CD14-positive monocyte (primary cell): ENCODE measurements at regions not wholly inside any gene's neighbourhood (a gene's known extent, or its start where the extent isn't known, plus 50 kb on each side); places are given as distances from the start of the nearest gene placed in this dataset.

Source experiments
- DNase-seq, 3 donors: peaks; one replicate each; pipeline ENCODE4 v3.0.0-alpha.2; 2011 to 2022
- H2AFZ ChIP-seq: 2 replicates; pipeline ENCODE4 v1.6.0; 2012; ENCODE audit warnings: mild to moderate bottlenecking, low read depth, low read length, inconsistent platforms; ENCODE audit not compliant: insufficient read depth, poor library complexity, severe bottlenecking
- H3K27ac ChIP-seq, 2 donors: 1 replicate in 1 of 2; 2 replicates in 1 of 2; pipeline ENCODE4 v1.5.1; 2012 to 2013; ENCODE audit warnings: low read length in 2 of 2, control low read depth in 1 of 2, inconsistent platforms in 1 of 2, low read depth in 1 of 2, mild to moderate bottlenecking in 1 of 2
- H3K27me3 ChIP-seq, 2 donors: one replicate each; pipeline versions ENCODE4 v1.6.0 to v1.6.1; 2011 to 2013; ENCODE audit warnings: low read length in 2 of 2; ENCODE audit not compliant: control insufficient read depth in 2 of 2, insufficient read depth in 2 of 2
- H3K36me3 ChIP-seq, 2 donors: replicated peaks in 1 of 2; 1 replicate in 1 of 2; 2 replicates in 1 of 2; pipeline versions ENCODE4 v1.5.1 to v1.6.1; 2012 to 2013; ENCODE audit warnings: low read length in 2 of 2, control low read depth in 1 of 2, inconsistent platforms in 1 of 2, mild to moderate bottlenecking in 1 of 2; ENCODE audit not compliant: insufficient read depth in 2 of 2, control insufficient read depth in 1 of 2
- H3K4me1 ChIP-seq, 2 donors: 1 replicate in 1 of 2; 2 replicates in 1 of 2; pipeline versions ENCODE4 v1.5.1 to v1.6.1; 2012 to 2013; ENCODE audit warnings: low read length in 2 of 2, control low read depth in 1 of 2, inconsistent platforms in 1 of 2, mild to moderate bottlenecking in 1 of 2, moderate library complexity in 1 of 2; ENCODE audit not compliant: insufficient read depth in 2 of 2, control insufficient read depth in 1 of 2
- H3K4me2 ChIP-seq: replicated peaks from 2 replicates; pipeline ENCODE3; 2012; ENCODE audit warnings: low read length, moderate library complexity, mild to moderate bottlenecking; ENCODE audit not compliant: poor library complexity, severe bottlenecking; ENCODE audit errors: extremely low read depth
- H3K4me3 ChIP-seq, 3 experiments: fragments of 200-600 bp in 1 of 3; sonication (generic) in 1 of 3; replicated peaks in 1 of 3; 1 replicate in 2 of 3; 2 replicates in 1 of 3; pipeline ENCODE4 v1.5.1; 2011 to 2013; ENCODE audit warnings: low read length in 3 of 3, mild to moderate bottlenecking in 3 of 3, control low read depth in 2 of 3, low read depth in 2 of 3, inconsistent platforms in 1 of 3, moderate library complexity in 1 of 3
- H3K79me2 ChIP-seq: 2 replicates; pipeline ENCODE4 v1.6.0; 2012; ENCODE audit warnings: mild to moderate bottlenecking, control low read depth, inconsistent platforms, low read length, moderate library complexity; ENCODE audit not compliant: insufficient read depth
- H3K9ac ChIP-seq: 2 replicates; pipeline ENCODE4 v1.6.0; 2017; ENCODE audit warnings: low read length, mild to moderate bottlenecking; ENCODE audit not compliant: insufficient read depth, poor library complexity, severe bottlenecking
- H3K9me3 ChIP-seq, 2 donors: replicated peaks in 1 of 2; 1 replicate in 1 of 2; 2 replicates in 1 of 2; pipeline versions ENCODE4 v1.5.1 to v1.6.1; 2012 to 2013; ENCODE audit warnings: low read length in 2 of 2, control low read depth in 1 of 2; ENCODE audit not compliant: control insufficient read depth in 1 of 2, insufficient read depth in 1 of 2
- H4K20me1 ChIP-seq: 2 replicates; pipeline ENCODE4 v1.6.0; 2012; ENCODE audit warnings: mild to moderate bottlenecking, low read length, control low read depth, moderate library complexity; ENCODE audit not compliant: insufficient read depth
- H3K27ac Mint-ChIP-seq, 7 donors: one replicate each; pipeline ENCODE4 v1.8.0; 2020; ENCODE audit warnings: mild to moderate bottlenecking in 7 of 7, mixed read lengths in 7 of 7, moderate library complexity in 6 of 7, inconsistent platforms in 2 of 7
- H3K27me3 Mint-ChIP-seq, 3 donors: one replicate each; pipeline ENCODE4 v1.8.0; 2021 to 2022; ENCODE audit warnings: low read depth in 3 of 3, mild to moderate bottlenecking in 3 of 3, mixed read lengths in 3 of 3, moderate library complexity in 3 of 3, inconsistent platforms in 1 of 3
- H3K36me3 Mint-ChIP-seq, 2 donors: one replicate each; pipeline ENCODE4 v1.8.0; 2020; ENCODE audit warnings: mixed read lengths in 2 of 2, inconsistent platforms in 1 of 2, mild to moderate bottlenecking in 1 of 2
- H3K4me1 Mint-ChIP-seq: one replicate; pipeline ENCODE4 v1.8.0; 2020; ENCODE audit warnings: mild to moderate bottlenecking, mixed read lengths
- H3K4me3 Mint-ChIP-seq, 2 donors: one replicate each; pipeline ENCODE4 v1.8.0; 2020; ENCODE audit warnings: mild to moderate bottlenecking in 2 of 2, mixed read lengths in 2 of 2, moderate library complexity in 1 of 2
- H3K9me3 Mint-ChIP-seq, 7 donors: one replicate each; pipeline ENCODE4 v1.8.0; 2020 to 2022; ENCODE audit warnings: mixed read lengths in 7 of 7, mild to moderate bottlenecking in 6 of 7, moderate library complexity in 6 of 7, inconsistent platforms in 2 of 7
- WGBS: methylation state at CpG from one replicate; pipeline ENCODE4 v1.1.5; 2013; ENCODE audit warnings: missing lambda C conversion rate; ENCODE audit not compliant: insufficient coverage; 5-methylcytosine and 5-hydroxymethylcytosine counted together
- intact Hi-C, 2 donors: fragments of 100-400 bp; cut with micrococcal nuclease; formaldehyde crosslinking; loops; one replicate each; pipeline versions ENCODE4 v1.15.0 to v1.15.1; 2023
- TF ChIP-seq, protein P1 (sequence below): fragments of 200-600 bp; IDR thresholded peaks from one replicate; pipeline ENCODE4 v1.8.0; 2022; ENCODE audit warnings: antibody characterized with exemption, mild to moderate bottlenecking

DNA sequence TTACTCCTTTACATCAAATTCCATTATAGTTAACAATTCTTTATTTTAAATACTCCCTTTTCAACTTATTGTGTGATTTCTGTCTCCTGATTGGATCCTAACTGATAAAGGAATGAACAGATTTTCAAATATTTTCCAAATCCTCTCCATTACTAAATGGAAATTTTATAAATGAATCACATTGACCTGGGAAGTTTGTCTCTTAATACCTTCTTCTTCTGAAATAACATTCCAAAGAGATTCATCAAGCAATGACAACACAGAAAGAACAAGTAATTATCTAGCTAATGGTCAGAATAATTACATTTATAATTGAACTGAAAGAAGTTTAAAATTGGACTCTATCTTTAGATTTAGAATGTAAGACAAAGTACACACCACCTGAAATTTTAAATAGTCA is 515.4 kb upstream of the PTCHD4 start:
- Histone ChIP-seq H3K27me3 (no peaks in the 10 kb centered on the region), H3K79me2 (no peaks in the 10 kb centered on the region), H3K4me3 (no peak overlapping the region), H4K20me1 (no peaks in the 10 kb centered on the region), H2AFZ (no peak overlapping the region), H3K4me2 (no peak overlapping the region), H3K27ac (no peak overlapping the region), H3K4me1 (no peaks in the 10 kb centered on the region), H3K9ac (no peak overlapping the region), H3K36me3 (no peaks in the 10 kb centered on the region), H3K9me3 (no peaks in the 10 kb centered on the region)
- Mint-ChIP-seq H3K9me3 (peaks cover 0 to 3% (median 0%) of the 10 kb centered on the region in 7 donors), H3K27ac (no peak overlapping the region), H3K4me1 (no peaks in the 10 kb centered on the region), H3K4me3 (no peak overlapping the region), H3K27me3 (no peaks in the 10 kb centered on the region), H3K36me3 (no peaks in the 10 kb centered on the region)
- TF ChIP-seq, protein P1, sequence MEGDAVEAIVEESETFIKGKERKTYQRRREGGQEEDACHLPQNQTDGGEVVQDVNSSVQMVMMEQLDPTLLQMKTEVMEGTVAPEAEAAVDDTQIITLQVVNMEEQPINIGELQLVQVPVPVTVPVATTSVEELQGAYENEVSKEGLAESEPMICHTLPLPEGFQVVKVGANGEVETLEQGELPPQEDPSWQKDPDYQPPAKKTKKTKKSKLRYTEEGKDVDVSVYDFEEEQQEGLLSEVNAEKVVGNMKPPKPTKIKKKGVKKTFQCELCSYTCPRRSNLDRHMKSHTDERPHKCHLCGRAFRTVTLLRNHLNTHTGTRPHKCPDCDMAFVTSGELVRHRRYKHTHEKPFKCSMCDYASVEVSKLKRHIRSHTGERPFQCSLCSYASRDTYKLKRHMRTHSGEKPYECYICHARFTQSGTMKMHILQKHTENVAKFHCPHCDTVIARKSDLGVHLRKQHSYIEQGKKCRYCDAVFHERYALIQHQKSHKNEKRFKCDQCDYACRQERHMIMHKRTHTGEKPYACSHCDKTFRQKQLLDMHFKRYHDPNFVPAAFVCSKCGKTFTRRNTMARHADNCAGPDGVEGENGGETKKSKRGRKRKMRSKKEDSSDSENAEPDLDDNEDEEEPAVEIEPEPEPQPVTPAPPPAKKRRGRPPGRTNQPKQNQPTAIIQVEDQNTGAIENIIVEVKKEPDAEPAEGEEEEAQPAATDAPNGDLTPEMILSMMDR, result no peak
- intact Hi-C loops, result no loop called here
- DNase-seq, result no peak

DNA sequence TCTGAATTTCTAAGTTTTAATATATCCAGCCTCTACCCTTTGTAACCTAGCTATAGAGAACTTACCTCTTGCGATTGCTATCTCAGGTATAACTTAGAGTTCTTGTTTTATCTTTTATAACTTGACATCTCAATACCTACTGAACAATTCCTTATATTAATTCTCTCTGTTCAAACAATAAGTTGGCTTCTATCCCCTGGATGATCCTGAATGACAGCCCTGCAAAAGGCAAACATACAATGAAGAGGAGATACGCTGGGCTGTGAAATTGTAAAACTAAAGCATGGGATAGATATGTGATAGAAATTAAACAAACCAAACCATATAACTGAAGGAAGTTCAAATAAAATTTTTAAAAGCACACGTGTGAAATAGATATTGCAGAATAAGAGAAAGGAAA is 513.6 kb upstream of the PTCHD4 start:
- Histone ChIP-seq H3K9me3 (no peaks in the 10 kb centered on the region), H3K4me1 (no peaks in the 10 kb centered on the region), H3K27me3 (no peaks in the 10 kb centered on the region), H3K9ac (no peak overlapping the region), H4K20me1 (no peaks in the 10 kb centered on the region), H3K4me3 (no peak overlapping the region), H3K4me2 (no peak overlapping the region), H3K27ac (no peak overlapping the region), H3K79me2 (no peaks in the 10 kb centered on the region), H2AFZ (no peak overlapping the region), H3K36me3 (no peaks in the 10 kb centered on the region)
- H3K36me3 Mint-ChIP-seq, result no peaks in the 10 kb centered on the region
- H3K27ac Mint-ChIP-seq, result no peak overlapping the region
- peaks cover 0 to 2% (median 0%) of the 10 kb centered on the region in 7 donors for H3K9me3 Mint-ChIP-seq
- H3K4me3 Mint-ChIP-seq, result no peak overlapping the region
- intact Hi-C loops, result no loop called here
- no peaks in the 10 kb centered on the region for H3K27me3 Mint-ChIP-seq
- no peaks in the 10 kb centered on the region for H3K4me1 Mint-ChIP-seq
- 60% methylated on average over 1 of the region's 3 CpGs for WGBS
- TF ChIP-seq, protein P1, result no peak
- no peak for DNase-seq
